DMS53 treated with DMSO at 0.1 percent for 48 hours (cell line): ENCODE measurements at regions not wholly inside any gene's neighbourhood (a gene's known extent, or its start where the extent isn't known, plus 50 kb on each side); places are given as distances from the start of the nearest gene placed in this dataset.

ENCODE experiments used
- DNase-seq: peaks from one replicate; lab custom pipeline; 2025; ENCODE audit not compliant: unreplicated experiment; lab: John Stamatoyannopoulos, UW

GRCh38 chr11:11177156-11177808, 175.8 kb downstream of the CSNK2A3 start:
- no peak for DNase-seq

- DNase-seq = no peak
Measured at GRCh38 chr11:11173316-11174025, 179.6 kb downstream of the CSNK2A3 start.

GRCh38 chr11:11171854-11172253, 181.2 kb downstream of the CSNK2A3 start:
- no peak for DNase-seq

- DNase-seq = no peak
Measured at GRCh38 chr11:11171285-11171684, 181.8 kb downstream of the CSNK2A3 start.

- DNase-seq = no peak
Measured at GRCh38 chr11:11170352-11171084, 182.5 kb downstream of the CSNK2A3 start.

GRCh38 chr11:11169715-11170351, 183.2 kb downstream of the CSNK2A3 start:
- no peak for DNase-seq

GRCh38 chr11:11167806-11168205, 185.2 kb downstream of the CSNK2A3 start:
- no peak for DNase-seq

- peak; percentile 72 for DNase-seq
Measured at GRCh38 chr11:11164334-11164690, 188.7 kb downstream of the CSNK2A3 start.

- no peak for DNase-seq
Measured at GRCh38 chr11:11163669-11164333, 189.2 kb downstream of the CSNK2A3 start.

- DNase-seq = no peak
Measured at GRCh38 chr11:11163236-11163635, 189.8 kb downstream of the CSNK2A3 start.

GRCh38 chr11:11157185-11157584, 195.9 kb downstream of the CSNK2A3 start:
- peak; percentile 20 for DNase-seq

- DNase-seq = no peak
Measured at GRCh38 chr11:11155962-11156815, 196.9 kb downstream of the CSNK2A3 start.

GRCh38 chr11:11152877-11153276, 200.2 kb downstream of the CSNK2A3 start:
- no peak for DNase-seq

- no peak for DNase-seq
Measured at GRCh38 chr11:11149671-11150459, 203.2 kb downstream of the CSNK2A3 start.

- no peak for DNase-seq
Measured at GRCh38 chr11:11148596-11148995, 204.5 kb downstream of the CSNK2A3 start.

GRCh38 chr11:11148104-11148509, 204.9 kb downstream of the CSNK2A3 start:
- no peak for DNase-seq

GRCh38 chr11:11146830-11147229, 206.2 kb downstream of the CSNK2A3 start:
- no peak for DNase-seq

GRCh38 chr11:11143849-11144248, 209.2 kb downstream of the CSNK2A3 start:
- no peak for DNase-seq

- DNase-seq = no peak
Measured at GRCh38 chr11:11142430-11142829, 210.6 kb downstream of the CSNK2A3 start.
